ENCODE measurements at regions not wholly inside any gene's neighbourhood (a gene's known extent, or its start where the extent isn't known, plus 50 kb on each side); places are given as distances from the start of the nearest gene placed in this dataset.
A peak's percentile ranks its signal among the peaks of the same experiment; 100 is the strongest.

DNA sequence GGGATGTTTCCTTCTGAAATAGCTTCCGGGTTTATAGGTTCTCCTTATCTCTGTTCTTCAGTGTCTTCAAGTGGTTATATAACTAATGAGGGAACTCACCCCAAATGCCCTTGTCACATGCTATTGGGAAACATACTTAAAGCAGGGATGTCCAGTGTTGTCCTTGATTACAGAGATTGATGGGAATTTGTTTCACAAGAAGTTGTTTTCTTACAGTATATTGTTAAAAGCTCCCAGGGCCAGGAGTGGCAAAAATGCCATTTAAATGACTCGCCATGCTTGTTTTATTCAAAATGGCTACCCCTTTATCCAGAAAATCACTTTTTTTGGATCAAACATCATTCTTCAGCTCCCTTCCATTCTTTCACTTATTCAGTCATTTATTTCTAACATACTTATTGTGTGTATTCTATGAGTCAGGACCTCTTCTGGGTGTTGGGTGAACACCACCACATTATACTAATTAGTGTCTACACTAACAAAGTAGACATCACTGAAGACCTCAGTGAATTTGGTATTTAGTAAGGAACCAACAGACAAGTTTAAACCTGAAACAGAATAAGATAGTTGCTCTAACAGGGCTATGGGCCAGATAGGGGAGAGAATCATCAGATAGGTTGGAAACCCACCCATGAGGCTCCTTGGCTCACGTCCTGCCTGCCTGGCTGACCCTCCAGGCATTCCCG is 791.1 kb downstream of the MAFB start:
- DNase-seq (ENCODE audit: low spot score) (no peak), ATAC-seq (no peak)
- intact Hi-C loops (cut with DNase I) = no loop called here

DNA sequence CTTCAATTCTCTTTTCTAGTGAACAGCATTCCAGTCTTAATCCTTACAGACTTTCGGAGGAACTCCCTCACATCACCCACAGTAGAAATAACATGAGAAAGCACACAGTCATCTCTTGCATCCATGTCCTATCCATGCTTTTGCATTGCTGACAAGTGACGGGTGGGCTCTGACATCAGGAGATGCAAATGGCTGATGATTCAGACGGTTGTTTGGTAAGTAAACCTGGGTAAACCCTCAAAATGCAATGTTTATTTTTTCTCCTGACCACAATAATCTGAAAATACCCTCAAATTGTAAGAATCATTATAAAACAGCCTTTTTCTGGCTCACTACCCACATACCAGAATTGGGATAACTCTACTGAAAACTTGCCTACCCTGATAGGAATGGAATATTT is 792.0 kb downstream of the MAFB start:
- ATAC-seq (no peak), DNase-seq (ENCODE audit: low spot score) (no peak)
- intact Hi-C loops (cut with DNase I) = no loop called here

GRCh38 chr20:39894067-39894466 is 795.0 kb downstream of the MAFB start:
- no peak for DNase-seq (ENCODE audit: low spot score)
- intact Hi-C loops (cut with DNase I) = no loop called here
- peak; percentile 77 for ATAC-seq

GRCh38 chr20:39893003-39893685 is 795.9 kb downstream of the MAFB start:
- no peak for DNase-seq (ENCODE audit: low spot score)
- peak; percentile 92 for ATAC-seq
- intact Hi-C loops (cut with DNase I) = no loop called here

DNA sequence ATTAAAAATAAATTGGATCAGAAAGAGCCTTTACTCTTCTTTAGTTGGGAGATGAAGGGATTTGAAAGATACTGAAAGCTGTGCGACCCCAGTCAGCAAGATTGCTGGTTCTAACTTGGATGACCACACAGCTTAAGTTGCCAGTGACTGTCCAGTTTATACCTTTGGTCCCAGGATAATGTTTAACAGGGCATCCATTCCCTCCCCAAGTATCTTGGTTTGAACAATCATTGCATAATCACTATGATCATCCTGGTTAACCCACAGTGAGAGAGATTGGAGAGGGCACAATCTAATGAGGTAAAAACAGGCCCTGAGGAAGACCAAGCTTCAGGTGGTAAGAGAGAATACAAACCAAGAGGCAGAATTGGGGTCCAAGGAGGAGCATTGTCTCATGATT is 798.3 kb downstream of the MAFB start:
- ATAC-seq (no peak), DNase-seq (ENCODE audit: low spot score) (no peak)
- intact Hi-C loops (cut with DNase I) = no loop called here

DNA sequence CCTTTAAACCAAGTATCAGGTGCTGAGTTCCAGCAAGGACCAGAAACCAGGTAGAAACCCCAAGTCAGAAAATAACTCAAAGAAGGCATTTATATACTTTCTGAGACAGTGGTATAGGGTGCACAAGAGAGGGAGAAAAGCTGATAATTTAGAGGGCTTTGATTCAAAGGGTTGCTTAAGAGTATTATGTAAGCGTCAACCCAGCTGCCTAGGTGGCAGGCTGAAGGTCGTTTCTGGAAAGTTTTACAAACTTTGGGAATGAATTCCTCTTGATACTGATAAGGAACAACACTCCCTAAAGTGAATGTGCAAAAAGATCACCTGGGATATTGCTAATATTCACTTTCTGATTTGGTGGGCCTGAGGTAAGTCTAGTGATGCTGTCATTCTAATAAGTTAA is 800.7 kb downstream of the MAFB start:
- ATAC-seq (no peak), DNase-seq (ENCODE audit: low spot score) (no peak)
- intact Hi-C loops (cut with DNase I) = no loop called here

DNA sequence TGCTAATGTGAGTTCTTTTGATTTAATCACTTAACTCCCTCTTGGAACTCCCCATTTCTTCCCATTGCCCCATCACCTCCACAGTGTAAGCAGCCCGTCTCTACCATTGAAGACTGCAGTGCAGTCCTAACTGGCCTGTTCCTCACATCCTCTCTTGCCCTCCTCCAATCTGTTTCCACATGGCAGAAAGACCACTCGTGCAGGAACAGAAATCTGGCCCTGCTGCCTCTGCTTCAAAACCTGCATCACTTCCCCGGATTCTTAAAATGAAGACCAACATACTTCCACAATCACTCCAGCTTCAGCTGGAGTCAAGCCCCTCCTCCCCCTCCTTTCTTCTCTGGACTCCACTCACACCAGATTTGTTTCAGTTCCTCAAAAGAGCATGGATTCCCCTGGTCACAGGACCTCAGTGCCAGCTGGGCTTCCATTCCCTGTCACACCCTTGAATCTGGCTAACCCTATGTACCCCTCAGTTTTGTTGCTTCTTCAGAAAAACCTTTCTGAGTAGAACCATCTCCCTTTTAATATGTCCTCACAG is 802.3 kb downstream of the MAFB start:
- intact Hi-C loops (cut with DNase I) = no loop called here
- ATAC-seq (peak; percentile 80), DNase-seq (ENCODE audit: low spot score) (peak; percentile 60)

- intact Hi-C loops (cut with DNase I) = no loop called here
- peak; percentile 94 for ATAC-seq
- DNase-seq (ENCODE audit: low spot score) = peak; percentile 88
Measured at GRCh38 chr20:39885975-39886649, 802.9 kb downstream of the MAFB start.

DNA sequence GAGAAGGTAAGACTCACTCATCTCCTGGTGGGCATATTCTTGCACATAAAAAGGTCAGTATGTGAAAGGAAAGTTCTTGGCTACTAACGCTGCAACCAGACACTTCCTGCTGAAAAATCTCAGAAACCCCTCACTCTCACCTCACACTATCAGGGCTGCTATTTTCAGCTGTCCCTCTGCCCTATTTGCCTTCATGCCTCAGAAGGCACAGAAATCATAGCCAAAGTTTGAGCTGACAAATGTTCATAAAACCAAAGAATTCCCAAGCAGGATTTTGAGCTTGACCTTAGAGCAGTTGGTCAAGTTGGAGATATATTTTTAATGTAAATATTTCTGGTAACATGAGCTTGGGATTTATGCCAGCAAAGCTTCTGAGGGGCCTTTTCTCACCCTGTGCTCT is 806.2 kb downstream of the MAFB start:
- no peak for DNase-seq (ENCODE audit: low spot score)
- no peak for ATAC-seq
- intact Hi-C loops (cut with DNase I) = no loop called here

GRCh38 chr20:39880890-39881289 is 808.1 kb downstream of the MAFB start:
- DNase-seq (ENCODE audit: low spot score) (no peak), ATAC-seq (no peak)
- intact Hi-C loops (cut with DNase I) = no loop called here

- intact Hi-C loops (cut with DNase I) = loop anchor here (10.0 kb wide), 1 partner anchor 614 kb away; no protein-coding TSS in a partner anchor
- ATAC-seq (no peak), DNase-seq (ENCODE audit: low spot score) (no peak)
Measured at GRCh38 chr20:39879296-39879695, 809.7 kb downstream of the MAFB start.

- intact Hi-C loops (cut with DNase I) = loop anchor here (10.0 kb wide), 1 partner anchor 614 kb away; no protein-coding TSS in a partner anchor
- DNase-seq (ENCODE audit: low spot score) (no peak), ATAC-seq (no peak)
Measured at GRCh38 chr20:39878809-39879208, 810.2 kb downstream of the MAFB start.

DNA sequence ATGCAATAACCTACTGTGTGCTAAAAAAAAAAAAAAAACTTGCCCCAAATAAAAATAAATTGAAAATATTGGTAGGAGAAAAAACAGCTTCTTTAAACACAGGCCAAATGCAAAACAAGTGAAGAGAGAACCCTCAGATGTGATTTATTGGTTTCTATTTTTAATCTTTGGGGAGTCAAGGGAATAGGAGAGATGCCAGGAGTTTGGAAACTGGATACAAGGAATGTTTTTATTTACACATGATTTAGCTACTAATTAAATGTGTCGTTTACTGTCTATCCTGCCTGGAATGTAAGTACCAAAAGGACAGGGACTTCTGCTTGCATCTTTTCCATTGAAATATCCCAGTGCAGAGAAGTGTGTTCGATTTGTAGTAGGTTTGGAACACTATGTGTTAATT is 810.7 kb downstream of the MAFB start:
- ATAC-seq (no peak), DNase-seq (ENCODE audit: low spot score) (no peak)
- intact Hi-C loops (cut with DNase I) = loop anchor here (10.0 kb wide), 1 partner anchor 614 kb away; no protein-coding TSS in a partner anchor

DNA sequence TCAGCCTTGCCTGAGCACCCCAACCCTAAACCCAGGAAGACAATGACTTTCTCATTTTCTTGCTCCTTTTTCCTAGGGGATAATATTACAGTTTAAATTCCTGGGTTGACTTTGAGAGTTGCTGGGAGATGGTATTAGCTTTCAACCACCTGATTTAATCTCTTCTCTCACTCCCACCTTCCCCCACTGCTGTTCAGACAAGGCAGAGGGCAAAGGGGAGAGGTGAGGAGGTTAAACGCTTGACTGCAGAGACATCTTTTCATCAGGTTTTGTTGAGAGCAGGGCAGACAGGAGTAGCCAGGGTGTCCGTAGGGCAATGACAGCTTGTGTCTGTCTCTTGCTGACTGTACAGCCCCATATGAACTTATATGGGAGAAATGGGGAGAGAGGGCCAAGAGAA is 811.2 kb downstream of the MAFB start:
- DNase-seq (ENCODE audit: low spot score) = no peak
- no peak for ATAC-seq
- intact Hi-C loops (cut with DNase I) = loop anchor here (10.0 kb wide), 1 partner anchor 613 kb away; no protein-coding TSS in a partner anchor

GRCh38 chr20:39876976-39877635 is 811.9 kb downstream of the MAFB start:
- ATAC-seq (no peak), DNase-seq (ENCODE audit: low spot score) (no peak)
- intact Hi-C loops (cut with DNase I) = loop anchor here (10.0 kb wide), 1 partner anchor 612 kb away; no protein-coding TSS in a partner anchor

DNA sequence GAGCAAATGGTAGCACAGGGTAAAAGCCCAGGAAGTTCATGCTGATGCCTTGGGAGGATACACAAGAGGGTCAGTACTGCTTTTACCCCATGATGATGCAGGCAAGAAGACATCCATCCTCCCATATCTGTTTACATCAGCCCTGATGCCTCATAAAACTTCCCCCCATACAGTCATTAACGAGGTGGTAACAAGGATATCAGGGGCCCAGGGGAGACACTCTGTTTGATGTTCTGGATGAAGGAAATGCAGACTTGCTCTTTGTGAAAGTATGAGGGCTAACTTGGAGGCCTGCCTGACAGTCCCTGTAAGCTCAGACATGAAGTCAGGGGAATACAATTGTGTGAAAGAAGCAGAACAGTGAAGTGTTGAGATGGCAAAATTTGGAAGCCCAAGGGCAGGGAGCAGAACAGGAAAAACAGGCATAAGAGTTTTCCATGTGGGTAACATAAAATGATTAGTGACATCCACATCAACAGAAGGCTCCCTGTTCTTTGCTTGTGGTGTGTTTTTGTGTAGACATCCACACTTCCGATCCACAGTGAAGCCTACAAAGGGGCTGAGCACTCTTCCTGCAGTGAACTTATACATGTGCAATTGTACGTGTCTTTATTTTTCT is 813.4 kb downstream of the MAFB start:
- intact Hi-C loops (cut with DNase I) = loop anchor here (10.0 kb wide), 1 partner anchor 611 kb away; no protein-coding TSS in a partner anchor

DNA sequence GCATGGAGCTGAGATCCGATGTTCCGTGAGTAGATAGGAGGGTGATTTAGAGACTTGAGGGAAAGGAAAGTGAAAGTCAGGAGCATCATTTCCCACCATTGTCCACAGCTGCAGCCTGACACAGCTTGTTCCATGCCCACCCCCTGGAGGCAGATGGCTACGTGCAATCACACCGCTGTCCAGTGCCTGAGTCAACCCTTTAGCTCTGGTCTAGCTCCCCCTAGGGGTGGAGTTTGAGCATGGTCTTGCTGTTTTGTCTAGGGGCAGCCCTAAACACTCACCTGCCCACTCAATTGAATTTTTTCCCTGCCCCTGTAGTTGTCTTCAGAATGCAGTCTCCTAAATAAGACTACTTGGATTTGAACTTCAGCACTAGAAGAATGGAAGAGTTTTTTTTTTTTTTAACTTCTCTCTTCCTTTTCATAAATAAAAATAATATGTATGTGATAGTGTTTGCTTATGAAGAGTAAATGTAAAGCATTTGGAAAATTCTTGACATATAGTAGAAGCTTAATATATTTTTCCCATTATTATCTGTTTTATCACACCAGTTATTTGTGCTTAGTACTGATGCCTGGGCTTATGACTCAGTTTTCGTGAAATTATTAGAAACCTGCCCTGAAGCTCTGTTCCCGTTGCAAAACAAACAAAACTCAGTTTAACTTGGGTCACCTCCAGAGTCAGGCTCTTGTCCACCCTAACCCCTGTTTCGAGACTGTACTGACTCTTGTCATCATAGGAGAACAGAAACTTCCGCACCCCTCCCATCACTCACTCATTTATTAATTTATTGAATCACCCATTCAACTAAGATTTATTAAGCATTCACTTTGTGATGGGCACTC is 814.8 kb downstream of the MAFB start:
- DNase-seq (ENCODE audit: low spot score) (peak; percentile 81), ATAC-seq (peak; percentile 96)
- intact Hi-C loops (cut with DNase I) = loop anchor here (10.0 kb wide), 1 partner anchor 609 kb away; no protein-coding TSS in a partner anchor

More for the DNA sequence above, 813.4 kb downstream of the MAFB start:
- DNase-seq (ENCODE audit: low spot score) (no peak), ATAC-seq (no peak)

DNA sequence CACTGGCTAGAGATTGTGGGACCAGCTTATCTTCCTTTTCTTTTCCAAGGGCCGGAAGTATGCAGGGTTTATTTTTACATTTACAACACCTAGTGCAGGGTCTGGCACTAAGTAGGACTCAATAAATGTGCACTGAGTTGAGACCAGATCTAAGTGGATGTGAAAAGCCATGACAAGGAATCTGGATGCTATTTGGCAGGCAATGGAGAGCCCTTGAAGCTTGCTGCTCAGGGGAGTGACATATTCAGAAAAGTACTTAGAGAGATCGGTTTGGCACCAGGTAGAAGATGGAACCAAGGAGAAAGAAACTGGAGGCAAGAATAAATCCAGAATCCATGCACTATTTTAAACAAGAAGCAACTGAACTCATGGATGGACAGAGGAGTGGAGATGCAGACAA is 815.8 kb downstream of the MAFB start:
- ATAC-seq (no peak), DNase-seq (ENCODE audit: low spot score) (no peak)
- intact Hi-C loops (cut with DNase I) = loop anchor here (10.0 kb wide), 1 partner anchor 608 kb away; no protein-coding TSS in a partner anchor

Measured in sciatic nerve (tissue), 2 donors.